Thyroid gland (tissue), 4 donors: ENCODE measurements at regions not wholly inside any gene's neighbourhood (a gene's known extent, or its start where the extent isn't known, plus 50 kb on each side); places are given as distances from the start of the nearest gene placed in this dataset.

Experiments used
- DNase-seq, 2 donors: peaks; one replicate each; pipeline ENCODE4 v3.0.0-alpha.2; 2019
- H3K27ac ChIP-seq, 3 donors: fragments of 200-600 bp; sonication (generic); 1 replicate in 2 of 3; 2 replicates in 1 of 3; pipeline ENCODE4 v1.5.1; 2016 to 2019; ENCODE audit warnings: mild to moderate bottlenecking in 1 of 3, moderate library complexity in 1 of 3
- H3K27me3 ChIP-seq: fragments of 200-600 bp; sonication (generic); one replicate; pipeline ENCODE4 v1.5.1; 2019
- H3K36me3 ChIP-seq, 2 donors: fragments of 200-600 bp; sonication (generic); one replicate each; pipeline ENCODE4 v1.5.1; 2016 to 2019
- H3K4me1 ChIP-seq, 2 donors: fragments of 200-600 bp; sonication (generic); one replicate each; pipeline ENCODE4 v1.5.1; 2017 to 2019
- H3K4me3 ChIP-seq, 3 donors: fragments of 200-600 bp; sonication (generic); replicated peaks in 1 of 3; 1 replicate in 2 of 3; 2 replicates in 1 of 3; pipeline ENCODE4 v1.5.1; 2016; ENCODE audit warnings: mild to moderate bottlenecking in 1 of 3
- H3K9me3 ChIP-seq: fragments of 200-600 bp; sonication (generic); one replicate; pipeline ENCODE4 v1.5.1; 2017
- CTCF ChIP-seq, 6 experiments: fragments of 200-600 bp in 3 of 6; fragments of 450-650 bp in 3 of 6; sonication (generic) in 3 of 6; IDR thresholded peaks; one replicate each; pipeline ENCODE4 v1.5.1; 2016 to 2019; ENCODE audit warnings: antibody characterized with exemption in 6 of 6, mild to moderate bottlenecking in 2 of 6, inconsistent platforms in 1 of 6, moderate library complexity in 1 of 6
- POLR2A ChIP-seq, 2 donors: fragments of 450-650 bp; IDR thresholded peaks; one replicate each; pipeline ENCODE4 v1.6.1; 2017; ENCODE audit warnings: antibody characterized with exemption in 2 of 2, mild to moderate bottlenecking in 2 of 2, moderate library complexity in 1 of 2
- WGBS, 2 donors: methylation state at CpG; one replicate each; pipeline ENCODE4 v1.1.5; 2017; 5-methylcytosine and 5-hydroxymethylcytosine counted together
- intact Hi-C: fragments of 100-400 bp; cut with DNase I; formaldehyde crosslinking; loops from one replicate; pipeline ENCODE4 v1.15.1; 2023

- WGBS, 2 donors, result 83% methylated on average over 5 of the region's 5 CpGs
- Histone ChIP-seq H3K4me3 (no peak overlapping the region), H3K27me3 (no peaks in the 10 kb centered on the region), H3K9me3 (no peaks in the 10 kb centered on the region), H3K36me3 (no peaks in the 10 kb centered on the region), H3K4me1 (peaks cover 19 to 22% of the 10 kb centered on the region in 2 donors), H3K27ac (no peak overlapping the region)
- no peak for TF ChIP-seq POLR2A (IDR thresholded peaks at IDR 0.05)
- no peak for TF ChIP-seq CTCF (IDR thresholded peaks at IDR 0.05)
- no peak for DNase-seq
- intact Hi-C loops, result no loop called here
Observed at GRCh38 chr19:31980796-31981195, 364.6 kb upstream of the ZNF507 start.

GRCh38 chr19:31981545-31981944 is 363.9 kb upstream of the ZNF507 start:
- peak overlapping the region in 2 of 3 donors; percentile 49 to 58 for H3K27ac ChIP-seq
- H3K36me3 ChIP-seq, result no peaks in the 10 kb centered on the region
- no peak for DNase-seq
- peaks cover 12 to 14% of the 10 kb centered on the region in 2 donors for H3K4me1 ChIP-seq
- H3K4me3 ChIP-seq, result no peak overlapping the region
- intact Hi-C loops, result no loop called here
- TF ChIP-seq CTCF (IDR thresholded peaks at IDR 0.05) (no peak), POLR2A (IDR thresholded peaks at IDR 0.05) (no peak)
- no peaks in the 10 kb centered on the region for H3K27me3 ChIP-seq
- WGBS, 2 donors, result 94 to 95% methylated on average over 2 of the region's 2 CpGs
- no peaks in the 10 kb centered on the region for H3K9me3 ChIP-seq

- H3K4me1 ChIP-seq, result peaks cover 10 to 13% of the 10 kb centered on the region in 2 donors
- TF ChIP-seq CTCF (IDR thresholded peaks at IDR 0.05) (no peak), POLR2A (IDR thresholded peaks at IDR 0.05) (no peak)
- intact Hi-C loops, result no loop called here
- no peaks in the 10 kb centered on the region for H3K27me3 ChIP-seq
- no peaks in the 10 kb centered on the region for H3K9me3 ChIP-seq
- no peak for DNase-seq
- H3K27ac ChIP-seq, result peak overlapping the region in 1 of 3 donors; percentile 66
- H3K36me3 ChIP-seq, result no peaks in the 10 kb centered on the region
- no peak overlapping the region for H3K4me3 ChIP-seq
- 69 to 74% methylated on average over 3 of the region's 3 CpGs for WGBS, 2 donors
Observed at GRCh38 chr19:31983647-31984046, 361.8 kb upstream of the ZNF507 start.

- intact Hi-C loops, result no loop called here
Observed at GRCh38 chr19:31985001-31985605, 360.3 kb upstream of the ZNF507 start.

More at GRCh38 chr19:31985001-31985605, 360.3 kb upstream of the ZNF507 start:
- WGBS, 2 donors, result 95 to 98% methylated on average over 7 of the region's 7 CpGs
- Histone ChIP-seq H3K27me3 (no peaks in the 10 kb centered on the region), H3K4me3 (no peak overlapping the region), H3K36me3 (no peaks in the 10 kb centered on the region), H3K27ac (no peak overlapping the region), H3K9me3 (no peaks in the 10 kb centered on the region), H3K4me1 (peaks cover 10 to 13% of the 10 kb centered on the region in 2 donors)
- no peak for DNase-seq
- TF ChIP-seq POLR2A (IDR thresholded peaks at IDR 0.05), result no peak
- TF ChIP-seq CTCF (IDR thresholded peaks at IDR 0.05), result no peak
